ENCODE measurements at regions not wholly inside any gene's neighbourhood (a gene's known extent, or its start where the extent isn't known, plus 50 kb on each side); places are given as distances from the start of the nearest gene placed in this dataset.

DNA sequence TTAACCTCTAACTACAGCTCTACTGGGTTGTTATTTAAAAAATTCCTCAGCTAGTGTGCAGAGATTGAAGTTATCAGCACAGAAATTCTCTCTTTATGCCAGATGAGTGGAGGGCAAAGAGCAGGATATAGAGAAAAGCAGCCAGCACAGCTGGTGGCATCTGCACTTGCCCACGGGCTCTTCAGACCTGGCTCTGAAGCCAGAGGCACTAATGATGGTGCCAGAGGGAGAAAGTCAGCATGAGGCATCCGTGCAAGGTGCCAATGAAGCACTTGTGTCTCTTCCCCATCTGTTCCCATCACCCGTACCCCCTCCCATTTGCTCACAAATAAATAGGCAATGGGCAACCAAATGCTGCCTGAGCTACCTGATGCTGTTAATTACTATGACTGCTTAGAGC is 138.9 kb downstream of the OLFM4 start:
- no peak for TF ChIP-seq POLR2A (IDR thresholded peaks at IDR 0.05)
- TF ChIP-seq, protein P1, sequence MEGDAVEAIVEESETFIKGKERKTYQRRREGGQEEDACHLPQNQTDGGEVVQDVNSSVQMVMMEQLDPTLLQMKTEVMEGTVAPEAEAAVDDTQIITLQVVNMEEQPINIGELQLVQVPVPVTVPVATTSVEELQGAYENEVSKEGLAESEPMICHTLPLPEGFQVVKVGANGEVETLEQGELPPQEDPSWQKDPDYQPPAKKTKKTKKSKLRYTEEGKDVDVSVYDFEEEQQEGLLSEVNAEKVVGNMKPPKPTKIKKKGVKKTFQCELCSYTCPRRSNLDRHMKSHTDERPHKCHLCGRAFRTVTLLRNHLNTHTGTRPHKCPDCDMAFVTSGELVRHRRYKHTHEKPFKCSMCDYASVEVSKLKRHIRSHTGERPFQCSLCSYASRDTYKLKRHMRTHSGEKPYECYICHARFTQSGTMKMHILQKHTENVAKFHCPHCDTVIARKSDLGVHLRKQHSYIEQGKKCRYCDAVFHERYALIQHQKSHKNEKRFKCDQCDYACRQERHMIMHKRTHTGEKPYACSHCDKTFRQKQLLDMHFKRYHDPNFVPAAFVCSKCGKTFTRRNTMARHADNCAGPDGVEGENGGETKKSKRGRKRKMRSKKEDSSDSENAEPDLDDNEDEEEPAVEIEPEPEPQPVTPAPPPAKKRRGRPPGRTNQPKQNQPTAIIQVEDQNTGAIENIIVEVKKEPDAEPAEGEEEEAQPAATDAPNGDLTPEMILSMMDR (IDR thresholded peaks at IDR 0.05): no peak
- TF ChIP-seq POLR2AphosphoS5 (IDR thresholded peaks at IDR 0.05): no peak
- TF ChIP-seq EP300 (IDR thresholded peaks at IDR 0.05): no peak

All from upper lobe of left lung (tissue), 4 donors.